Neural progenitor cell (in vitro differentiated cells): ENCODE measurements at regions not wholly inside any gene's neighbourhood (a gene's known extent, or its start where the extent isn't known, plus 50 kb on each side); places are given as distances from the start of the nearest gene placed in this dataset.
A peak's percentile ranks its signal among the peaks of the same experiment; 100 is the strongest.

Experiments
- DNase-seq: peaks from one replicate; pipeline ENCODE4 v3.0.0-alpha.2; 2016; ENCODE audit warnings: low spot score
- H2AFZ ChIP-seq: fragments of 200-600 bp; sonication (generic); replicated peaks from 2 replicates; pipeline ENCODE4 v1.6.1; 2016; ENCODE audit warnings: antibody characterized with exemption
- H3F3A ChIP-seq: fragments of 200-600 bp; sonication (generic); 2 replicates; pipeline ENCODE4 v1.6.1; 2016; ENCODE audit warnings: antibody characterized with exemption, low read depth
- H3K27ac ChIP-seq: fragments of 200-600 bp; sonication (generic); 2 replicates; pipeline ENCODE4 v1.5.1; 2016; ENCODE audit warnings: mild to moderate bottlenecking
- H3K27me3 ChIP-seq: fragments of 200-600 bp; sonication (generic); 2 replicates; pipeline ENCODE4 v1.6.1; 2016; ENCODE audit warnings: mild to moderate bottlenecking, moderate library complexity
- H3K36me3 ChIP-seq: fragments of 200-600 bp; sonication (generic); 2 replicates; pipeline ENCODE4 v1.5.1; 2016
- H3K4me1 ChIP-seq: fragments of 200-600 bp; sonication (generic); 2 replicates; pipeline ENCODE4 v1.6.1; 2016; ENCODE audit warnings: mixed run types
- H3K4me2 ChIP-seq: fragments of 200-600 bp; sonication (generic); 2 replicates; pipeline ENCODE4 v1.6.1; 2016
- H3K4me3 ChIP-seq: fragments of 200-600 bp; sonication (generic); 2 replicates; pipeline ENCODE4 v1.5.1; 2016
- H3K79me2 ChIP-seq: fragments of 200-600 bp; sonication (generic); 2 replicates; pipeline ENCODE4 v1.6.1; 2016; ENCODE audit warnings: low read depth
- H3K9ac ChIP-seq: fragments of 200-600 bp; sonication (generic); 2 replicates; pipeline ENCODE4 v1.6.1; 2016
- H3K9me3 ChIP-seq: fragments of 200-600 bp; sonication (generic); 2 replicates; pipeline ENCODE4 v1.5.1; 2016; ENCODE audit warnings: low read depth
- H4K20me1 ChIP-seq: fragments of 200-600 bp; sonication (generic); 2 replicates; pipeline ENCODE4 v1.6.1; 2016; ENCODE audit warnings: low read depth
- H3K27ac Mint-ChIP-seq: 3 replicates; pipeline ENCODE4 v1.8.0; 2021; ENCODE audit warnings: mixed read lengths
- H3K27me3 Mint-ChIP-seq: 2 replicates; pipeline ENCODE4 v1.8.0; 2022; ENCODE audit warnings: low read depth, mild to moderate bottlenecking, inconsistent platforms, moderate library complexity, mixed read lengths; ENCODE audit not compliant: insufficient read depth
- H3K36me3 Mint-ChIP-seq: 3 replicates; pipeline ENCODE4 v1.8.0; 2021; ENCODE audit warnings: mixed read lengths
- H3K4me1 Mint-ChIP-seq: 3 replicates; pipeline ENCODE4 v1.8.0; 2021; ENCODE audit warnings: mixed read lengths
- H3K4me3 Mint-ChIP-seq: 3 replicates; pipeline ENCODE4 v1.8.0; 2021; ENCODE audit warnings: mild to moderate bottlenecking, moderate library complexity, mixed read lengths
- H3K9me3 Mint-ChIP-seq: 3 replicates; pipeline ENCODE4 v1.8.0; 2020; ENCODE audit warnings: mixed read lengths
- EZH2 ChIP-seq: fragments of 200-600 bp; sonication (generic); IDR thresholded peaks from 2 replicates; pipeline ENCODE4 v1.6.1; 2017; ENCODE audit warnings: antibody characterized with exemption, mild to moderate bottlenecking, moderate library complexity
- EZH2phosphoT487 ChIP-seq: fragments of 200-600 bp; sonication (generic); IDR thresholded peaks from 2 replicates; pipeline ENCODE4 v1.6.1; 2017; ENCODE audit warnings: antibody characterized with exemption
- TF ChIP-seq, protein P1 (sequence below): fragments of 200-600 bp; sonication (generic); IDR thresholded peaks from 2 replicates; pipeline ENCODE4 v1.5.1; 2017; ENCODE audit warnings: antibody characterized with exemption, mild to moderate bottlenecking

DNA sequence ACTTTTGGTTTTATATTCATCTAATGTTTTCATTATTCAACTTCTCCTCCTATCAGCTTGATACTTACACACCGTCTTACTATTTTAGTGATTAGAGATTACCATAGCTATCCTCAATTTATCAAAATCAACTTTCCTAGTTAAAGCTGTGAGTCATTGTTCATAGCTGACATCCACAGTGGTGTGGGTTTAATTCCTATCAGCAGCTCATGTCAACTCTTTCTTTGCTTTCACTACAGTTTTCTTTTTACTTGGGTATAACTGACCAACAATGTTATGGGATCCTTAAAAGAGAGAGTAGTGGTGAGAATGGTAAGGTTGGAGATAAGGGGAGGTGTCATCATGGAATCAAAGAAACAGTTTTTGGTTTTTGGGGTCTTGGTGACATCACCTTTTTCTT lies 112.7 kb downstream of the NFKBIZ start:
- Histone ChIP-seq H4K20me1 (no peaks in the 10 kb centered on the region), H3K9me3 (no peaks in the 10 kb centered on the region), H2AFZ (no peak overlapping the region), H3K4me2 (no peak overlapping the region), H3K27me3 (no peaks in the 10 kb centered on the region), H3K4me1 (no peaks in the 10 kb centered on the region), H3K36me3 (no peaks in the 10 kb centered on the region), H3K79me2 (no peaks in the 10 kb centered on the region), H3K9ac (no peak overlapping the region), H3F3A (no peaks in the 10 kb centered on the region), H3K27ac (no peak overlapping the region), H3K4me3 (no peak overlapping the region)
- H3K9me3 Mint-ChIP-seq: no peaks in the 10 kb centered on the region
- H3K4me1 Mint-ChIP-seq: no peaks in the 10 kb centered on the region
- no peak overlapping the region for H3K27ac Mint-ChIP-seq
- TF ChIP-seq, protein P1, sequence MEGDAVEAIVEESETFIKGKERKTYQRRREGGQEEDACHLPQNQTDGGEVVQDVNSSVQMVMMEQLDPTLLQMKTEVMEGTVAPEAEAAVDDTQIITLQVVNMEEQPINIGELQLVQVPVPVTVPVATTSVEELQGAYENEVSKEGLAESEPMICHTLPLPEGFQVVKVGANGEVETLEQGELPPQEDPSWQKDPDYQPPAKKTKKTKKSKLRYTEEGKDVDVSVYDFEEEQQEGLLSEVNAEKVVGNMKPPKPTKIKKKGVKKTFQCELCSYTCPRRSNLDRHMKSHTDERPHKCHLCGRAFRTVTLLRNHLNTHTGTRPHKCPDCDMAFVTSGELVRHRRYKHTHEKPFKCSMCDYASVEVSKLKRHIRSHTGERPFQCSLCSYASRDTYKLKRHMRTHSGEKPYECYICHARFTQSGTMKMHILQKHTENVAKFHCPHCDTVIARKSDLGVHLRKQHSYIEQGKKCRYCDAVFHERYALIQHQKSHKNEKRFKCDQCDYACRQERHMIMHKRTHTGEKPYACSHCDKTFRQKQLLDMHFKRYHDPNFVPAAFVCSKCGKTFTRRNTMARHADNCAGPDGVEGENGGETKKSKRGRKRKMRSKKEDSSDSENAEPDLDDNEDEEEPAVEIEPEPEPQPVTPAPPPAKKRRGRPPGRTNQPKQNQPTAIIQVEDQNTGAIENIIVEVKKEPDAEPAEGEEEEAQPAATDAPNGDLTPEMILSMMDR: no peak
- TF ChIP-seq EZH2: no peak
- TF ChIP-seq EZH2phosphoT487: no peak
- H3K27me3 Mint-ChIP-seq: no peaks in the 10 kb centered on the region
- H3K4me3 Mint-ChIP-seq: no peak overlapping the region
- no peak for DNase-seq
- H3K36me3 Mint-ChIP-seq: no peaks in the 10 kb centered on the region

DNA sequence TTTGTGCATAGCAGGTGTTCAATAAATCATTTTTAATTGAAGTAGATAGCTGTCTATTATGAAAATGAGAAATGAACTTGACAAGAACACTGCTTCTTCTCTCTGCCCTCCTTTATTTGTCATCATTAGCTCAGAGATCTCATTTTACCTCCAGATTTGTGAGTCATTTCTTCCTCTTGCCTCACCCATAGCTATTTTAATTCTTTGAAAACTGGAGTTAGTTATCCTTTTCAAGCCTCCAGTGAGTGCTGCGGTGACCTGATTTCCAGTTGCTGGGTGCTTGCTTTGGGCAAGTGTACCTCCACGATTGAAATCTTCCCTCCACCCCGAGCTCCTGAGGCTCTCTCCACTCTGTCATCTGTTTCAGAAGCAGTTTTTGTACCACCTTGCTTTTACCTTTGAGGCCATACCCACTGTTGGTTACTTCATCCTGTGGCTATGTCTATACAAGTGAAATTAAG lies 114.6 kb downstream of the NFKBIZ start:
- TF ChIP-seq EZH2phosphoT487 (no peak), EZH2 (no peak)
- TF ChIP-seq, protein P1: no peak
- Histone ChIP-seq H3K4me2 (no peak overlapping the region), H3K27ac (no peak overlapping the region), H3K9me3 (no peaks in the 10 kb centered on the region), H3F3A (no peaks in the 10 kb centered on the region), H3K9ac (no peak overlapping the region), H3K27me3 (no peaks in the 10 kb centered on the region), H3K36me3 (no peaks in the 10 kb centered on the region), H3K4me1 (no peaks in the 10 kb centered on the region), H2AFZ (no peak overlapping the region), H3K79me2 (no peaks in the 10 kb centered on the region), H3K4me3 (no peak overlapping the region), H4K20me1 (no peaks in the 10 kb centered on the region)
- no peak overlapping the region for H3K27ac Mint-ChIP-seq
- no peaks in the 10 kb centered on the region for H3K36me3 Mint-ChIP-seq
- no peak for DNase-seq
- no peaks in the 10 kb centered on the region for H3K27me3 Mint-ChIP-seq
- H3K4me1 Mint-ChIP-seq: no peaks in the 10 kb centered on the region
- H3K9me3 Mint-ChIP-seq: no peaks in the 10 kb centered on the region
- no peak overlapping the region for H3K4me3 Mint-ChIP-seq

DNA sequence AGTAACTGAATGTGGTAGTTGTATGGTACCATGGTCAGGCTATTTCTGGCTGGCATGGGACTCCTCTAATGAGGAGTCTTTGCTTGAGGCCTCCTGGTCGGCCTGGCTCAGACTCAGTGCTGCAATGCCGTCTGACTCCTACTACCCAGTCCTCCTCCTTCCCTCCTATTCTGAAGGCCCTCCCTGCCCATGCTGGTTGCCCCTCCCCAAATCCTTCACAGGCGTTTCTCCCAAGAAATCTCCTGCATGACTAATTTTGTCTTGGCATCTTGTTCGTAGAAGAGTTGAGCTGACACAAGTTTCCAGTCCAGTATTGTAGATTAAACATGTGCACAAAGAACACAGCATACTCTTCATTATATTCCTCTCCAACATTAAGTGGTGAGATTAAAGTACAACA lies 115.5 kb downstream of the NFKBIZ start:
- no peaks in the 10 kb centered on the region for H3K27me3 ChIP-seq
- no peaks in the 10 kb centered on the region for H3K36me3 ChIP-seq
- H2AFZ ChIP-seq: peak overlapping the region; percentile 12
- H3K4me3 Mint-ChIP-seq: no peak overlapping the region
- H3K4me3 ChIP-seq: no peak overlapping the region
- no peaks in the 10 kb centered on the region for H3F3A ChIP-seq
- no peaks in the 10 kb centered on the region for H3K79me2 ChIP-seq
- no peaks in the 10 kb centered on the region for H3K9me3 Mint-ChIP-seq
- no peaks in the 10 kb centered on the region for H3K27me3 Mint-ChIP-seq
- H3K4me1 ChIP-seq: no peaks in the 10 kb centered on the region
- no peaks in the 10 kb centered on the region for H3K9me3 ChIP-seq
- H3K27ac ChIP-seq: no peak overlapping the region
- H3K36me3 Mint-ChIP-seq: no peaks in the 10 kb centered on the region
- H3K9ac ChIP-seq: no peak overlapping the region
- no peak overlapping the region for H3K4me2 ChIP-seq
- H4K20me1 ChIP-seq: no peaks in the 10 kb centered on the region
- peak; percentile 11 for DNase-seq
- no peaks in the 10 kb centered on the region for H3K4me1 Mint-ChIP-seq
- TF ChIP-seq EZH2: no peak
- TF ChIP-seq, protein P1: no peak
- no peak for TF ChIP-seq EZH2phosphoT487
- no peak overlapping the region for H3K27ac Mint-ChIP-seq
